HEK293 (cell line): ENCODE measurements at regions not wholly inside any gene's neighbourhood (a gene's known extent, or its start where the extent isn't known, plus 50 kb on each side); places are given as distances from the start of the nearest gene placed in this dataset.

ENCODE experiments used
- ATF2 ChIP-seq: fragments of 450-650 bp; formaldehyde crosslinking; IDR thresholded peaks from 2 replicates; pipeline ENCODE4 v1.5.1; 2016; ENCODE audit warnings: missing biosample characterization, missing genetic modification characterization, low read depth
- BCL11B ChIP-seq: fragments of 450-650 bp; formaldehyde crosslinking; IDR thresholded peaks from 2 replicates; pipeline ENCODE4 v1.5.1; 2016; ENCODE audit warnings: low read depth, missing biosample characterization, missing genetic modification characterization
- CTCF ChIP-seq: fragments of 450-650 bp; formaldehyde crosslinking; IDR thresholded peaks from 2 replicates; pipeline ENCODE4 v1.5.1; 2016; ENCODE audit warnings: missing biosample characterization, missing genetic modification characterization
- PBX3 ChIP-seq: sonication (generic); formaldehyde crosslinking; IDR thresholded peaks from 2 replicates; pipeline ENCODE4 v1.8.1; 2022; ENCODE audit warnings: mild to moderate bottlenecking, moderate library complexity, missing genetic modification reagents
- PRDM6 ChIP-seq: fragments of 450-650 bp; formaldehyde crosslinking; IDR thresholded peaks from 2 replicates; pipeline ENCODE4 v1.5.1; 2017; ENCODE audit warnings: missing biosample characterization, missing genetic modification characterization
- ZBTB10 ChIP-seq: fragments of 450-650 bp; formaldehyde crosslinking; IDR thresholded peaks from 2 replicates; pipeline ENCODE4 v1.5.1; 2016; ENCODE audit warnings: missing biosample characterization, missing genetic modification characterization
- ZBTB11 ChIP-seq: fragments of 450-650 bp; formaldehyde crosslinking; conservative IDR thresholded peaks from 2 replicates; pipeline ENCODE4 v1.5.1; 2016; ENCODE audit warnings: low read depth, missing biosample characterization, missing genetic modification characterization
- ZBTB20 ChIP-seq: fragments of 450-650 bp; formaldehyde crosslinking; IDR thresholded peaks from 2 replicates; pipeline ENCODE4 v1.5.1; 2016; ENCODE audit warnings: missing biosample characterization, missing genetic modification characterization
- ZBTB48 ChIP-seq: fragments of 450-650 bp; formaldehyde crosslinking; IDR thresholded peaks from 2 replicates; pipeline ENCODE4 v1.5.1; 2016; ENCODE audit warnings: missing biosample characterization, missing genetic modification characterization
- ZNF121 ChIP-seq: fragments of 450-650 bp; formaldehyde crosslinking; IDR thresholded peaks from 2 replicates; pipeline ENCODE4 v1.5.1; 2016; ENCODE audit warnings: missing biosample characterization, missing genetic modification characterization
- ZNF350 ChIP-seq: fragments of 450-650 bp; formaldehyde crosslinking; IDR thresholded peaks from 2 replicates; pipeline ENCODE4 v1.5.0; 2017; ENCODE audit warnings: missing biosample characterization, mild to moderate bottlenecking, missing genetic modification characterization
- ZNF416 ChIP-seq: fragments of 450-650 bp; formaldehyde crosslinking; IDR thresholded peaks from 2 replicates; pipeline ENCODE4 v1.5.1; 2016; ENCODE audit warnings: missing biosample characterization, missing genetic modification characterization
- ZNF830 ChIP-seq: fragments of 450-650 bp; IDR thresholded peaks from 2 replicates; pipeline ENCODE4 v1.5.0; 2018; ENCODE audit warnings: missing biosample characterization, missing genetic modification characterization, low read depth, mild to moderate bottlenecking, moderate library complexity
- ZSCAN18 ChIP-seq: fragments of 450-650 bp; formaldehyde crosslinking; IDR thresholded peaks from 2 replicates; pipeline ENCODE4 v1.5.1; 2016; ENCODE audit warnings: missing biosample characterization, missing genetic modification characterization

- TF ChIP-seq ZBTB20 (tag by site-specific recombination) = no peak
- no peak for TF ChIP-seq ZBTB11
- no peak for TF ChIP-seq PBX3 (CRISPR knock-in tag)
- no peak for TF ChIP-seq CTCF (tag by site-specific recombination)
- TF ChIP-seq BCL11B (tag by site-specific recombination) = no peak
- TF ChIP-seq ATF2 = no peak
- no peak for TF ChIP-seq ZNF121
- TF ChIP-seq ZNF830 (tag by site-specific recombination) = no peak
- TF ChIP-seq ZNF416 (tag by site-specific recombination) = no peak
- TF ChIP-seq PRDM6 (tag by site-specific recombination) = no peak
- no peak for TF ChIP-seq ZSCAN18 (tag by site-specific recombination)
- no peak for TF ChIP-seq ZBTB10 (tag by site-specific recombination)
- no peak for TF ChIP-seq ZNF350 (tag by site-specific recombination)
- TF ChIP-seq ZBTB48 (tag by site-specific recombination) = no peak
Observed at GRCh38 chr18:79613186-79613931, 66.2 kb upstream of the CTDP1 start.
